ENCODE measurements at regions not wholly inside any gene's neighbourhood (a gene's known extent, or its start where the extent isn't known, plus 50 kb on each side); places are given as distances from the start of the nearest gene placed in this dataset.

- no peak for TF ChIP-seq CTCF (IDR thresholded peaks at IDR 0.05)
- Histone ChIP-seq H3K9me3 (peaks cover 0 to 19% (median 0%) of the 10 kb centered on the region in 11 donors), H3K27ac (no peak overlapping the region), H3K27me3 (no peaks in the 10 kb centered on the region), H3K4me1 (no peaks in the 10 kb centered on the region), H3K36me3 (no peaks in the 10 kb centered on the region), H3K4me3 (no peak overlapping the region)
- WGBS, 2 donors, result 83 to 86% methylated on average over 7 of the region's 7 CpGs
- ATAC-seq, result no peak
- intact Hi-C loops (cut with DNase I), result no loop called here
- no peak for DNase-seq
Observed at GRCh38 chr18:11470941-11471340, 138.5 kb upstream of the SLC35G4 start.

- intact Hi-C loops (cut with DNase I), result no loop called here
Observed at GRCh38 chr18:11468617-11469016, 140.8 kb upstream of the SLC35G4 start.

GRCh38 chr18:11468120-11468519 is 141.3 kb upstream of the SLC35G4 start:
- H3K9me3 ChIP-seq, result no peaks in the 10 kb centered on the region
- WGBS, 2 donors, result 86 to 90% methylated on average over 3 of the region's 3 CpGs
- H3K36me3 ChIP-seq, result no peaks in the 10 kb centered on the region
- H3K27ac ChIP-seq, result no peak overlapping the region
- no peak for ATAC-seq
- no peaks in the 10 kb centered on the region for H3K4me1 ChIP-seq
- no peak overlapping the region for H3K4me3 ChIP-seq
- DNase-seq, result no peak
- intact Hi-C loops (cut with DNase I), result no loop called here
- no peak for TF ChIP-seq CTCF (IDR thresholded peaks at IDR 0.05)
- H3K27me3 ChIP-seq, result peaks cover 0 to 5% (median 0%) of the 10 kb centered on the region in 7 donors

More at GRCh38 chr18:11468617-11469016, 140.8 kb upstream of the SLC35G4 start:
- DNase-seq (no peak), ATAC-seq (no peak)
- WGBS, 2 donors, result 53 to 56% methylated on average over 2 of the region's 2 CpGs
- Histone ChIP-seq H3K4me1 (no peaks in the 10 kb centered on the region), H3K27ac (no peak overlapping the region), H3K9me3 (peaks cover 0 to 5% (median 0%) of the 10 kb centered on the region in 11 donors), H3K27me3 (peaks cover 0 to 5% (median 0%) of the 10 kb centered on the region in 7 donors), H3K4me3 (no peak overlapping the region), H3K36me3 (no peaks in the 10 kb centered on the region)
- TF ChIP-seq CTCF (IDR thresholded peaks at IDR 0.05), result no peak

DNA sequence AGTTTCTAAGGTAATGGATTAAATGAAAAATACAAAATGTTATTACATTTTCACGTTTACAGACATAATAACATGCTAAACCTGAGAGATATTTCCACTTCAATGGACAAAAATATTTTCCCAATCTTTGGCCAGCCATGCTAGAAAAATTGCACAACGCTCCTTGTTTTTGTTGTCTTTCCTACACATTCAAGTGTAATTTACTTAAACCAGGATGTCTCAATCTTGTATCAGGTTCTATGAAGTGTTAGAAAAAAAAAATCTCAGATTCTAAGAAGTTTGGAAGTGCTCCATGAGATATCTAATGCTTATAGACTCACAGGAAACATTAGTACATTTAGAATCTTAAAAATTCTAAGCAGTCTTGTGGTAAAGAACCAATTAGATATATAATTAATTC is 141.8 kb upstream of the SLC35G4 start:
- H3K36me3 ChIP-seq, result no peaks in the 10 kb centered on the region
- peaks cover 0 to 5% (median 0%) of the 10 kb centered on the region in 7 donors for H3K27me3 ChIP-seq
- no peaks in the 10 kb centered on the region for H3K9me3 ChIP-seq
- 77 to 80% methylated on average over 2 of the region's 2 CpGs for WGBS, 2 donors
- TF ChIP-seq CTCF (IDR thresholded peaks at IDR 0.05), result no peak
- no peak for ATAC-seq
- intact Hi-C loops (cut with DNase I), result no loop called here
- no peak for DNase-seq
- no peaks in the 10 kb centered on the region for H3K4me1 ChIP-seq
- H3K27ac ChIP-seq, result no peak overlapping the region
- no peak overlapping the region for H3K4me3 ChIP-seq

Data from heart right ventricle (tissue), 16 donors.